CD4-positive, alpha-beta T cell (primary cell): ENCODE measurements at regions not wholly inside any gene's neighbourhood (a gene's known extent, or its start where the extent isn't known, plus 50 kb on each side); places are given as distances from the start of the nearest gene placed in this dataset.

Source experiments
- ATAC-seq: fragments of 200-7000 bp; cut with Tn5 transposase; one replicate; pipeline ENCODE4 v1.10.0; 2022; ENCODE audit warnings: mild to moderate bottlenecking; ENCODE audit not compliant: poor library complexity
- CTCF ChIA-PET: fragments of 350-600 bp; sonication (Branson Sonifier 250); formaldehyde crosslinking; loops from one replicate; lab custom pipeline; 2021; ENCODE audit warnings: antibody characterized with exemption, inconsistent platforms; lab: Charles Lee
- POLR2A ChIA-PET: fragments of 350-600 bp; sonication (Branson Sonifier 250); formaldehyde crosslinking; loops from one replicate; lab custom pipeline; 2021; ENCODE audit warnings: antibody characterized with exemption, inconsistent platforms; lab: Charles Lee
- DNase-seq, 14 experiments: peaks; one replicate each; pipeline ENCODE4 v3.0.0-alpha.2; 2013 to 2020; ENCODE audit warnings: mixed read lengths in 2 of 14
- H3K27ac ChIP-seq, 2 donors: one replicate each; pipeline versions ENCODE4 v1.5.1 to v1.7.0; 2013; ENCODE audit warnings: low read length in 2 of 2, low read depth in 1 of 2, mild to moderate bottlenecking in 1 of 2
- H3K27me3 ChIP-seq, 2 experiments: 1 replicate in 1 of 2; 2 replicates in 1 of 2; pipeline versions ENCODE4 v1.6.1 to v1.7.0; 2013; ENCODE audit warnings: low read length in 2 of 2, control low read depth in 1 of 2, mild to moderate bottlenecking in 1 of 2, moderate library complexity in 1 of 2; ENCODE audit not compliant: insufficient read depth in 2 of 2, control insufficient read depth in 1 of 2
- H3K36me3 ChIP-seq: one replicate; pipeline ENCODE4 v1.6.1; 2013; ENCODE audit warnings: low read length, control low read depth; ENCODE audit not compliant: insufficient read depth
- H3K4me1 ChIP-seq: one replicate; pipeline ENCODE4 v1.6.1; 2013; ENCODE audit warnings: low read length, control low read depth; ENCODE audit not compliant: insufficient read depth
- H3K4me3 ChIP-seq: one replicate; pipeline ENCODE4 v1.5.1; 2013; ENCODE audit warnings: mild to moderate bottlenecking, low read length, moderate library complexity
- H3K9me3 ChIP-seq, 2 experiments: 1 replicate in 1 of 2; 2 replicates in 1 of 2; pipeline versions ENCODE4 v1.6.1 to v1.7.0; 2013; ENCODE audit warnings: low read length in 2 of 2, mild to moderate bottlenecking in 2 of 2, control low read depth in 1 of 2, moderate library complexity in 1 of 2; ENCODE audit not compliant: control insufficient read depth in 1 of 2, insufficient read depth in 1 of 2
- H3K27ac Mint-ChIP-seq: one replicate; pipeline ENCODE4 v1.8.0; 2020; ENCODE audit warnings: mixed read lengths
- H3K27me3 Mint-ChIP-seq: one replicate; pipeline ENCODE4 v1.8.0; 2021; ENCODE audit warnings: mixed read lengths
- H3K36me3 Mint-ChIP-seq: one replicate; pipeline ENCODE4 v1.8.0; 2021; ENCODE audit warnings: low read depth, mixed read lengths
- H3K4me1 Mint-ChIP-seq: one replicate; pipeline ENCODE4 v1.8.0; 2021; ENCODE audit warnings: low read depth, mixed read lengths
- H3K4me3 Mint-ChIP-seq: one replicate; pipeline ENCODE4 v1.8.0; 2020; ENCODE audit warnings: mild to moderate bottlenecking, mixed read lengths
- H3K9me3 Mint-ChIP-seq: one replicate; pipeline ENCODE4 v1.8.0; 2020; ENCODE audit warnings: mixed read lengths
- intact Hi-C, 2 experiments: fragments of 100-400 bp; cut with DNase I in 1 of 2; cut with micrococcal nuclease in 1 of 2; formaldehyde crosslinking; loops; one replicate each; pipeline versions ENCODE4 v1.15.1 to v1.9.0; 2023 to 2025; cut with DNase I, micrococcal nuclease
- TF ChIP-seq, protein P1 (sequence below): fragments of 200-600 bp; IDR thresholded peaks from one replicate; pipeline ENCODE4 v1.8.0; 2022; ENCODE audit warnings: antibody characterized with exemption, mild to moderate bottlenecking

DNA sequence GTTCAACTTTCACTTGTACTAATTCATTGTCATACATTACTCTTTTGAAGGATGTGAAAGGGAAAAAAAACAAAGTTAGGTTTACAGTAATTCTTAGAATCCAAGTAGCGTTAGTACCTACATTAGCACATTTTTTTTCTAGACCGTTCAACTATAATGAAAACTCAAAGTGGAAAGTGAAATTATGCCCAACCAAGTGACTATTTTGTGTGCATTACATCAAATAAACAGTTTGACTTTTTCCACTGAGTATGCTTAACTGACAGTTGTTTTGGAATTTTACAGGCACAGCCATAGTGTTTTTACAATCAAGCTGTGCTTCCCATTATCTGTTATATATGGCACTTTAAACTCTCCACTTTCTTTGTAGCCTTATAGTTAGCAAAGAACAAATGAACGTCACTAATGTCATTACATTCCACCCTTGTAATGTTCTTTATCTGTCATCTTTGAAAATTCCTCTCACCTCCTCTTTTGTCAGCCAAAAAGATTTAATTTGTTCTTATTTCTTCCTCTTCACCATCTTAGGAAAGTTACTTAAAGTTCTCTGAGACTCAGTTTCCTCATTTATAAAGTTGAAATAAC is 142.3 kb upstream of the SOX2 start:
- Mint-ChIP-seq H3K27ac (no peak overlapping the region), H3K36me3 (no peaks in the 10 kb centered on the region), H3K9me3 (no peaks in the 10 kb centered on the region), H3K27me3 (no peaks in the 10 kb centered on the region), H3K4me1 (no peaks in the 10 kb centered on the region), H3K4me3 (no peak overlapping the region)
- ATAC-seq (no peak), DNase-seq (no peak)
- ChIA-PET CTCF (no interaction called here), POLR2A (no interaction called here)
- Histone ChIP-seq H3K27ac (no peak overlapping the region), H3K27me3 (no peaks in the 10 kb centered on the region), H3K4me3 (no peak overlapping the region), H3K9me3 (no peaks in the 10 kb centered on the region), H3K4me1 (no peaks in the 10 kb centered on the region), H3K36me3 (no peaks in the 10 kb centered on the region)
- TF ChIP-seq, protein P1, sequence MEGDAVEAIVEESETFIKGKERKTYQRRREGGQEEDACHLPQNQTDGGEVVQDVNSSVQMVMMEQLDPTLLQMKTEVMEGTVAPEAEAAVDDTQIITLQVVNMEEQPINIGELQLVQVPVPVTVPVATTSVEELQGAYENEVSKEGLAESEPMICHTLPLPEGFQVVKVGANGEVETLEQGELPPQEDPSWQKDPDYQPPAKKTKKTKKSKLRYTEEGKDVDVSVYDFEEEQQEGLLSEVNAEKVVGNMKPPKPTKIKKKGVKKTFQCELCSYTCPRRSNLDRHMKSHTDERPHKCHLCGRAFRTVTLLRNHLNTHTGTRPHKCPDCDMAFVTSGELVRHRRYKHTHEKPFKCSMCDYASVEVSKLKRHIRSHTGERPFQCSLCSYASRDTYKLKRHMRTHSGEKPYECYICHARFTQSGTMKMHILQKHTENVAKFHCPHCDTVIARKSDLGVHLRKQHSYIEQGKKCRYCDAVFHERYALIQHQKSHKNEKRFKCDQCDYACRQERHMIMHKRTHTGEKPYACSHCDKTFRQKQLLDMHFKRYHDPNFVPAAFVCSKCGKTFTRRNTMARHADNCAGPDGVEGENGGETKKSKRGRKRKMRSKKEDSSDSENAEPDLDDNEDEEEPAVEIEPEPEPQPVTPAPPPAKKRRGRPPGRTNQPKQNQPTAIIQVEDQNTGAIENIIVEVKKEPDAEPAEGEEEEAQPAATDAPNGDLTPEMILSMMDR = no peak
- intact Hi-C loops = no loop called here

- Histone ChIP-seq H3K36me3 (no peaks in the 10 kb centered on the region), H3K27ac (no peak overlapping the region), H3K4me1 (no peaks in the 10 kb centered on the region), H3K9me3 (no peaks in the 10 kb centered on the region), H3K27me3 (no peaks in the 10 kb centered on the region), H3K4me3 (no peak overlapping the region)
- H3K36me3 Mint-ChIP-seq = no peaks in the 10 kb centered on the region
- CTCF ChIA-PET = no interaction called here
- no peaks in the 10 kb centered on the region for H3K4me1 Mint-ChIP-seq
- intact Hi-C loops = no loop called here
- DNase-seq (no peak), ATAC-seq (no peak)
- TF ChIP-seq, protein P1 = no peak
- no peak overlapping the region for H3K27ac Mint-ChIP-seq
- H3K4me3 Mint-ChIP-seq = no peak overlapping the region
- H3K27me3 Mint-ChIP-seq = no peaks in the 10 kb centered on the region
- H3K9me3 Mint-ChIP-seq = no peaks in the 10 kb centered on the region
- POLR2A ChIA-PET = no interaction called here
Measured at GRCh38 chr3:181568693-181569092, 143.0 kb upstream of the SOX2 start.

GRCh38 chr3:181568248-181568647 is 143.5 kb upstream of the SOX2 start:
- Histone ChIP-seq H3K4me3 (no peak overlapping the region), H3K36me3 (no peaks in the 10 kb centered on the region), H3K9me3 (no peaks in the 10 kb centered on the region), H3K4me1 (no peaks in the 10 kb centered on the region), H3K27ac (no peak overlapping the region), H3K27me3 (no peaks in the 10 kb centered on the region)
- TF ChIP-seq, protein P1 = no peak
- Mint-ChIP-seq H3K27ac (no peak overlapping the region), H3K4me3 (no peak overlapping the region), H3K4me1 (no peaks in the 10 kb centered on the region), H3K36me3 (no peaks in the 10 kb centered on the region), H3K9me3 (no peaks in the 10 kb centered on the region), H3K27me3 (no peaks in the 10 kb centered on the region)
- DNase-seq = no peak
- ChIA-PET POLR2A (no interaction called here), CTCF (no interaction called here)
- intact Hi-C loops = no loop called here
- no peak for ATAC-seq
